MCF 10A (cell line): ENCODE measurements at regions not wholly inside any gene's neighbourhood (a gene's known extent, or its start where the extent isn't known, plus 50 kb on each side); places are given as distances from the start of the nearest gene placed in this dataset.

ENCODE experiments used
- BruUV-seq: library from RNA; stranded (reverse); fragments of 400-500 nt; replicated peaks from 2 replicates; lab custom pipeline; 2021; lab: Mats Ljungman, UMichigan
- CTCF ChIA-PET: fragments of 300-600 bp; sonication (Branson Sonifier 250); formaldehyde crosslinking; extraction: SDS; loops from one replicate; lab custom pipeline; 2021; ENCODE audit warnings: antibody characterized with exemption, inconsistent platforms; lab: Yijun Ruan, JAX
- POLR2A ChIA-PET: fragments of 300-600, 350-650 bp; sonication (Branson Sonifier 250); formaldehyde crosslinking; extraction: SDS; loops from one replicate; lab custom pipeline; 2020; ENCODE audit warnings: antibody characterized with exemption, inconsistent platforms; lab: Yijun Ruan, JAX
- DNase-seq: peaks from one replicate; pipeline ENCODE4 v3.0.0-alpha.2; 2018; ENCODE audit not compliant: unreplicated experiment
- H3K27ac Mint-ChIP-seq: one replicate; pipeline ENCODE4 v1.8.0; 2022; ENCODE audit warnings: mild to moderate bottlenecking, low read depth, mixed read lengths; ENCODE audit not compliant: unreplicated experiment
- H3K27me3 Mint-ChIP-seq: one replicate; pipeline ENCODE4 v1.8.0; 2022; ENCODE audit warnings: mixed read lengths; ENCODE audit not compliant: insufficient read depth, unreplicated experiment
- H3K36me3 Mint-ChIP-seq: one replicate; pipeline ENCODE4 v1.8.0; 2022; ENCODE audit warnings: mild to moderate bottlenecking, moderate library complexity, mixed read lengths; ENCODE audit not compliant: insufficient read depth, unreplicated experiment
- H3K4me1 Mint-ChIP-seq: one replicate; pipeline ENCODE4 v1.8.0; 2022; ENCODE audit warnings: mixed read lengths; ENCODE audit not compliant: insufficient read depth, unreplicated experiment
- H3K4me3 Mint-ChIP-seq: one replicate; pipeline ENCODE4 v1.8.0; 2022; ENCODE audit warnings: mild to moderate bottlenecking, moderate library complexity, mixed read lengths; ENCODE audit not compliant: unreplicated experiment
- H3K9me3 Mint-ChIP-seq: one replicate; pipeline ENCODE4 v1.8.0; 2022; ENCODE audit warnings: mixed read lengths; ENCODE audit not compliant: unreplicated experiment
- intact Hi-C: fragments of 100-400 bp; cut with micrococcal nuclease; formaldehyde crosslinking; loops from 2 replicates; pipeline ENCODE4 v1.14.1; 2022
- TF ChIP-seq, protein P1 (sequence below): fragments of 200-600 bp; IDR thresholded peaks from one replicate; pipeline ENCODE4 v1.8.0; 2022; ENCODE audit warnings: antibody characterized with exemption, mild to moderate bottlenecking; ENCODE audit not compliant: unreplicated experiment

DNA sequence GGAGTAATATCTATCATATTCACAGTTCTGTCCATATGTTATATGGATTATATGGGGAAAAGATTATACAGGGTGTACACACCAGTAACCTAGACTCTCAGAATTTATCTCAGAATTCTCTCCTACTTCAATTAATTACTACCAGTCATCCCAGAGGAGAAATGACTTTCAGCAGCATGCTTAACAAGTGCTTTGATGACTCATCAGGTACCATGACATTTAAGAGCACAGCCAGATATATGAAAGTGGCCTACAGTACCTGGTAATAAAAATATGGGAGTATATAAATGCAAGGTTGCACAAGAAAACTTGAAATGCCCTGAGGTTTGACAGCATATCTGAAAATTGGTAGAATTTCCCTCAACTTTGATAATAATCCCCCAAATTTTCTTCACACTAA, 1273.0 kb downstream of the OTOL1 start:
- no peak overlapping the region for H3K4me3 Mint-ChIP-seq
- H3K36me3 Mint-ChIP-seq: peaks cover 5% of the 10 kb centered on the region
- ChIA-PET POLR2A (no interaction called here), CTCF (no interaction called here)
- no peaks in the 10 kb centered on the region for H3K9me3 Mint-ChIP-seq
- intact Hi-C loops: no loop called here
- peak; percentile 18 for DNase-seq
- no peaks in the 10 kb centered on the region for H3K4me1 Mint-ChIP-seq
- no peaks in the 10 kb centered on the region for H3K27me3 Mint-ChIP-seq
- BruUV-seq: no TSS peak
- TF ChIP-seq, protein P1, sequence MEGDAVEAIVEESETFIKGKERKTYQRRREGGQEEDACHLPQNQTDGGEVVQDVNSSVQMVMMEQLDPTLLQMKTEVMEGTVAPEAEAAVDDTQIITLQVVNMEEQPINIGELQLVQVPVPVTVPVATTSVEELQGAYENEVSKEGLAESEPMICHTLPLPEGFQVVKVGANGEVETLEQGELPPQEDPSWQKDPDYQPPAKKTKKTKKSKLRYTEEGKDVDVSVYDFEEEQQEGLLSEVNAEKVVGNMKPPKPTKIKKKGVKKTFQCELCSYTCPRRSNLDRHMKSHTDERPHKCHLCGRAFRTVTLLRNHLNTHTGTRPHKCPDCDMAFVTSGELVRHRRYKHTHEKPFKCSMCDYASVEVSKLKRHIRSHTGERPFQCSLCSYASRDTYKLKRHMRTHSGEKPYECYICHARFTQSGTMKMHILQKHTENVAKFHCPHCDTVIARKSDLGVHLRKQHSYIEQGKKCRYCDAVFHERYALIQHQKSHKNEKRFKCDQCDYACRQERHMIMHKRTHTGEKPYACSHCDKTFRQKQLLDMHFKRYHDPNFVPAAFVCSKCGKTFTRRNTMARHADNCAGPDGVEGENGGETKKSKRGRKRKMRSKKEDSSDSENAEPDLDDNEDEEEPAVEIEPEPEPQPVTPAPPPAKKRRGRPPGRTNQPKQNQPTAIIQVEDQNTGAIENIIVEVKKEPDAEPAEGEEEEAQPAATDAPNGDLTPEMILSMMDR: no peak
- no peak overlapping the region for H3K27ac Mint-ChIP-seq

DNA sequence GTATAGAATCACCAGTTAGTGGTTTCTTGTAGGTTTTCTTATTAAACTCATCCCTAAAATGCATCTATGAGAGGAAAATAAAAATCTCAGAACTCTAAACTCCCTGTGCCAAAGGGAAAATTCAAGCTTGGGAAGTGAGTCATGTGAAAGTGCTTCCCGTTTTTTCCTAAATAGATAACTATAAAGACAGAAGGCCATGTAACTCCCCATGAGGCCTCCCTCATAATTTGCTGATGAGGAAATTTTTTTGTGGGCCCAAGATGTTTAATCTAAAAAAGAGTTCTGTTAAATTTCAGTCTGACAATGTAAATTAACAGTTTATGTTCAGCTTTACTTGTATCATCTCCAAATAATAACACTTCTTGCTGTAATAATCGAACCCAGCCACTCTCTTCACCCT, 1273.9 kb downstream of the OTOL1 start:
- peaks cover 5% of the 10 kb centered on the region for H3K36me3 Mint-ChIP-seq
- CTCF ChIA-PET: interaction anchor here (0.7 kb wide), 1 partner anchor 1319 kb away, joined by 3 read pairs; no protein-coding TSS in a partner anchor

DNA sequence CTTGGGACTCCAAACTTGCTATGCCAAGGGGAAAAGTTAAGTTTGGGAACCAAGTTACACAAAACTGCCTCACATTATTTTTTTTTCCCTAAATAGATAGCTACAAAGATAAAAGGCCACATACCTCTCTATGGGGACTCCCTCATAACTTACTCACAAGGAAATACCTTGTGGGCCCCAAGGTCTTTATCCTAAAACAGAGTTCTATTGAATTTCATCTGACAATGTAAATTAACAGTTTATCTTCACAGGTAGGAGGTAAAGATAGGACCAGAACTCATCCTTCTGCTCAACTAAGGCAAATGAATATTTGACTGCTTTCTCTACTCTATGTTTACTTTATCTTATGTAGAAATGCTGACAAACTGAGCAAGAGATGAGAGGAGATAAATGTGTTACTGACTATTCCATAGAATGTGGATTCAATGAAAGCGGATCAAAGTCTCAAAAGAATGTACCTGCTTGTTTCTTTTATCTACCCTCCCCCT, 1278.0 kb downstream of the OTOL1 start:
- DNase-seq: no peak

More for the DNA sequence above, 1273.9 kb downstream of the OTOL1 start:
- POLR2A ChIA-PET: interaction anchor here (0.8 kb wide), 1 partner anchor 19 kb away, joined by 5 read pairs; no protein-coding TSS in a partner anchor
- H3K27me3 Mint-ChIP-seq: no peaks in the 10 kb centered on the region
- TF ChIP-seq, protein P1: no peak
- H3K4me1 Mint-ChIP-seq: no peaks in the 10 kb centered on the region
- H3K9me3 Mint-ChIP-seq: no peaks in the 10 kb centered on the region
- BruUV-seq: no TSS peak
- H3K4me3 Mint-ChIP-seq: no peak overlapping the region
- intact Hi-C loops: no loop called here
- DNase-seq: no peak
- H3K27ac Mint-ChIP-seq: no peak overlapping the region

DNA sequence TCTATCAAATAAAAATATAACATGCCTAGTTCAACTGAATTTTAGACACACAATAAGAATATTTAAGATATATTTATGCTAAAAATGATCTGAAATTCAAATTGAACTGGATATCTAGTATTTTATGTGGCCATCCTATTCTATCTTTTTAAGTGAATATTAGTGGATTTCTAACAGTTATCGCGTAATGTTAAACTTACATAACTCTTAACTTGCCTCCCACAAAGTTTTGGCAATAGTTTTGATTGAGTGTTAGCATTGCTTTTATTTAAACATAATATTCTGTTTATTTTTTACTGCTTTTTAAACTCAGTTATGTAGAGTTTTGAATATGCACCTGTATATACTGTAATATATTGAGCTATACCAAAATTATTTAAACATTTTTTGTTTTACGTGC, 1279.5 kb downstream of the OTOL1 start:
- TF ChIP-seq, protein P1: no peak
- CTCF ChIA-PET: interaction anchor here (0.6 to 1.3 kb wide), 3 partner anchors 82 to 1794 kb away, joined by 3 read pairs; no protein-coding TSS in a partner anchor
- POLR2A ChIA-PET: no interaction called here
- Mint-ChIP-seq H3K4me1 (no peaks in the 10 kb centered on the region), H3K36me3 (no peaks in the 10 kb centered on the region), H3K27ac (no peak overlapping the region), H3K27me3 (no peaks in the 10 kb centered on the region), H3K4me3 (no peak overlapping the region), H3K9me3 (no peaks in the 10 kb centered on the region)
- no TSS peak for BruUV-seq
- intact Hi-C loops: no loop called here
- DNase-seq: no peak

More for the DNA sequence above, 1278.0 kb downstream of the OTOL1 start:
- H3K36me3 Mint-ChIP-seq: no peaks in the 10 kb centered on the region
- POLR2A ChIA-PET: no interaction called here
- intact Hi-C loops: no loop called here
- H3K4me1 Mint-ChIP-seq: no peaks in the 10 kb centered on the region
- no peaks in the 10 kb centered on the region for H3K27me3 Mint-ChIP-seq
- no TSS peak for BruUV-seq
- TF ChIP-seq, protein P1: no peak
- H3K4me3 Mint-ChIP-seq: no peak overlapping the region
- no peak overlapping the region for H3K27ac Mint-ChIP-seq
- CTCF ChIA-PET: no interaction called here
- no peaks in the 10 kb centered on the region for H3K9me3 Mint-ChIP-seq
